ENCODE measurements at regions not wholly inside any gene's neighbourhood (a gene's known extent, or its start where the extent isn't known, plus 50 kb on each side); places are given as distances from the start of the nearest gene placed in this dataset.

DNA sequence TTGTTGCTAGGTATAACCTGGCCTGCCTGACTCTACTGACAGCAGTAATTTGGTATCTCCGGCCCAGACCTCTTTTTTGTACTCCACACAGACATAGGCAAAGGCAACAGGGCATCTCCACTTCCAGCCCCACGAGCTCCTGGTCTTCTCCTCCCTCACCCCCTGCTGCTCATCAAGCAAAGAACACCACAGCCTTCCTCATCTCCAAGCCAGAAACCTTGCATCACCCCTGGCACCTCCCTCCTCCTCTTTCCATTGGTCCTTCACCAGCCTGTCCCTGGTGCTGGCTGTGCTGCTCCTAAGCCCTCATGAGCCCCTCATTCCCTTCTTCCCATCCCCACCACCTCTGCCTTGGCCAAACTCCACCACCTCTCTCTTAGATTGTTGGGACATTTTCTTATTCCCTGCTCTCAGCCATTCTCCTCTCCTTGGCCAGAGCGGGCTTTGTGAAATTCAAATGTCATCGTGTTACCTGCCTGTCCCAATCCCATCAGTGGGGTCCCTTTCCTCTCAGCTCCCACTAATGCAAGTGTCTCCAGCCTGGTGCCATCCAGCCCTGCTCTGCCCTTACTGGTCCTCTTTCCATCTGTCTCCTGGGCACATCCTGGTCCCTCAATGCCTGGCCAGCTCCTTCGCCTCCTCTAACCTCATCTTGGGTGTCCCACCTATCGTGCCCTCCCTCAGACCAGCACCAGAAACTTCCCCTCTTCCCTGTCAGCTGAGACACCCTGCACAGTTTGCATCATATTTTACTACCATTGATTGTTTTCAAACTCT is 77.4 kb downstream of the INHBB start:
- TF ChIP-seq, protein P1, sequence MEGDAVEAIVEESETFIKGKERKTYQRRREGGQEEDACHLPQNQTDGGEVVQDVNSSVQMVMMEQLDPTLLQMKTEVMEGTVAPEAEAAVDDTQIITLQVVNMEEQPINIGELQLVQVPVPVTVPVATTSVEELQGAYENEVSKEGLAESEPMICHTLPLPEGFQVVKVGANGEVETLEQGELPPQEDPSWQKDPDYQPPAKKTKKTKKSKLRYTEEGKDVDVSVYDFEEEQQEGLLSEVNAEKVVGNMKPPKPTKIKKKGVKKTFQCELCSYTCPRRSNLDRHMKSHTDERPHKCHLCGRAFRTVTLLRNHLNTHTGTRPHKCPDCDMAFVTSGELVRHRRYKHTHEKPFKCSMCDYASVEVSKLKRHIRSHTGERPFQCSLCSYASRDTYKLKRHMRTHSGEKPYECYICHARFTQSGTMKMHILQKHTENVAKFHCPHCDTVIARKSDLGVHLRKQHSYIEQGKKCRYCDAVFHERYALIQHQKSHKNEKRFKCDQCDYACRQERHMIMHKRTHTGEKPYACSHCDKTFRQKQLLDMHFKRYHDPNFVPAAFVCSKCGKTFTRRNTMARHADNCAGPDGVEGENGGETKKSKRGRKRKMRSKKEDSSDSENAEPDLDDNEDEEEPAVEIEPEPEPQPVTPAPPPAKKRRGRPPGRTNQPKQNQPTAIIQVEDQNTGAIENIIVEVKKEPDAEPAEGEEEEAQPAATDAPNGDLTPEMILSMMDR (IDR thresholded peaks at IDR 0.05; ENCODE audit: low read depth, low read length, missing control alignments): no peak
- no peak overlapping the region for H3K4me3 ChIP-seq (ENCODE audit: low read depth, low read length)
- DNase-seq (ENCODE audit: low read depth): no peak

- H3K4me3 ChIP-seq (ENCODE audit: low read depth, low read length): no peak overlapping the region
- TF ChIP-seq, protein P1 (IDR thresholded peaks at IDR 0.05; ENCODE audit: low read depth, low read length, missing control alignments): no peak
- DNase-seq (ENCODE audit: low read depth): no peak
Observed at GRCh38 chr2:120424274-120424796, 78.4 kb downstream of the INHBB start.

DNA sequence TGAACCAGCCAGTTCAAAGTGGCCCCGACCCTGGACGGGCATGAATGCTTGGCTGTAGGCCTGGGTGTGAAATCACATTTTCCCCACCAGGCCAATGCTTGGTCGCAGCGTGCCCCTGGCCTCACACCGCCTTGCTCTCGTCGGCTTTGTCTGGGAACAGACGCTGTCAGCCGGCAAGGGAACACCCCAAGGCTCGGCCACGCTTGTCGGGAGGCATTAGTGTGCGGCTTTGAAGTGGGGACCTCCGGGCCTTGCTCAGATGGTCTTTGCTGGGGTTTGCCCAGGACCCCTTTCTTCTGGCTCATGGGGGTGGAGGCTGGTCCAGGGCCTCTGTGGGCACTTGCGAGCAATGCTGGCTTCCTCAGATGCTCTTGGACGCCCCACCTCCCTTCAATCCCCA is 79.1 kb downstream of the INHBB start:
- DNase-seq (ENCODE audit: low read depth): no peak
- H3K4me3 ChIP-seq (ENCODE audit: low read depth, low read length): no peak overlapping the region
- TF ChIP-seq, protein P1 (IDR thresholded peaks at IDR 0.05; ENCODE audit: low read depth, low read length, missing control alignments): no peak

- no peak for DNase-seq (ENCODE audit: low read depth)
- H3K4me3 ChIP-seq (ENCODE audit: low read depth, low read length): no peak overlapping the region
- TF ChIP-seq, protein P1 (IDR thresholded peaks at IDR 0.05; ENCODE audit: low read depth, low read length, missing control alignments): no peak
Observed at GRCh38 chr2:120428748-120429147, 82.8 kb downstream of the INHBB start.

DNA sequence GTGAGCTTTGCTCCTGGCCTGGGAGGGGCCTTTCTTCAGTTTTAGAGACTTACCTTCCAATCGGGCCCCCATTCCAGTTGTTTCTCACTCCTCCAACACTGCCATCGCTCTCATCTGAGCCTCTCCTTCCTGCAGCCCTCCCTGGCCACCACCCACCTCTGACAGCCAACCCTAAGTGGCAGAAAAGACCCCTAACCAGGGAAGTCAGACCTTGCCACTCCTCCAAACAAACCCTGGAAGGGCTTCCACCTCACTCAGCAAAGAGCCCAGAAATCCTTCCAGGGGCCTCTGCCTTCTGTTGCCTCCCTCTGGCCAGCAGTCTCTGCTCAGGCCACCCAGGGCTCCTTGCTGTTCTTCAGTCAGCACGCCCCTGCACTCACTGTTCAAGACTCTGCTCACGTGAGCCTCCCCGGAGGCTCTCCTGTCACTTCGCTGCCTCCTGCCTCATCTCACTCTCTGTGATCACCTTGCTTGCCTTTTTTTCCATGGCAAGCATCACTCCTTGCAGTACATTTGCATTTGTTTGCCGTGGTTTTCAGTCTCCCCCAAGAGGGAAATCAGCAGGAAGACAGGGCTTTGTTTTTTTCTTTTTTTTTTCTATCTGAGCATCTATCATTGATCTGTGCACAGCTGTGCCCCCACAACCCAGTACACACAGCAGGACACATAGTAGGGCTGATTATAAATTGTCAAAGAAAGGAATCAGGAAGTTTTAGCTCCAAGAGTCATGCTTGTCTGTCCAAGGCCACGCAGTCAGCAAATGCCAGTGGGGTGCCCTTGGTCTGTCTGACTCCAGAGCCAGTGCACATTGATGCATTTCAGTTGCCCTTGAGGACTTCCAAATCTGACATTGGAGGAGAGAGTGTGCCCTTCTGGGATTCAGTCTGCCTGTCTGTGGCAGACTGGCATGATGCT is 83.9 kb downstream of the INHBB start:
- no peak overlapping the region for H3K4me3 ChIP-seq (ENCODE audit: low read depth, low read length)
- DNase-seq (ENCODE audit: low read depth): no peak
- TF ChIP-seq, protein P1 (IDR thresholded peaks at IDR 0.05; ENCODE audit: low read depth, low read length, missing control alignments): no peak

GRCh38 chr2:120430501-120430830 is 84.5 kb downstream of the INHBB start:
- TF ChIP-seq, protein P1 (IDR thresholded peaks at IDR 0.05; ENCODE audit: low read depth, low read length, missing control alignments): no peak
- no peak for DNase-seq (ENCODE audit: low read depth)
- no peak overlapping the region for H3K4me3 ChIP-seq (ENCODE audit: low read depth, low read length)

All from GM12864 (cell line).